ENCODE measurements at regions not wholly inside any gene's neighbourhood (a gene's known extent, or its start where the extent isn't known, plus 50 kb on each side); places are given as distances from the start of the nearest gene placed in this dataset.

DNA sequence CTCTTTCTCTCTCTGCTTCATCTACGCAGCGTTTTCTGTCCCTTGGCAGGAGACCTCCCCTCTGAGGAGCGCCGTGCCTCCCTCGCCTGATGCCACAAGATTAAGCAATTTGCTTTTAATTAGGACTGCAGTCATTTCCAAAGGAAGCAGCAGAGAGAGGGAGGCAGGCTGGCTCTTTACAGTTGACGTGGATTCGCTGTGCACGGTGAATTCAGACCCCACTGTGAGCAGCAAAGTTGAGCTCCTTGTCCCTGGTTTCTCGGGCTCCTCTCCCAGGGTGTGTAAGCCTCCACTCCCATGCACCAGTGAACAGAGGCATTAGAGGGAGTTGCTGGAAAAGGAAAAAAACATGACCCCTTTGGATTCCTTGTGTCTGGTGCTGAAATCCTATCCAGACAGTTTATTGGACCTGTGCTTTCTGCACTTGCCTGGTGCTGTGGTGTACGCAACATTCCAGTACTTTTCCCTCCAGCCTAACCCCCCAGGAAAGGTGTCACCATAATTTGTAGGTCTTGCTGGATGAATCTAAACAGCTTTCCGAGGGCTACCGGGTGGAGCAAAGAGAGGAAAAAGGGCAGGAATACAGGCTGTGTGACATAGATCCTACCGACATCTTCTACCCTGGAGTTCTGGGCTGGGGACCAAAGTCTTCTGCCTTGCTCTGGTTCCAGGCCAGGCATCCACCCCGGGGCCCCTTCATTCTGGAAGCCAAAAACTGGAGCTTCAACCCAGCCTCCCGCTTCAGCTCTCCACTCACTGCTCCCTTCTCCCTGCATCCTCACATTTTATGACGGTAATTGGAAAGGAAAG lies 171.0 kb downstream of the MAF start:
- TF ChIP-seq EZH2phosphoT487 (IDR thresholded peaks at IDR 0.05; ENCODE audit: low read length), result no peak
- no peak for TF ChIP-seq EZH2 (optimal IDR thresholded peaks at IDR 0.05; ENCODE audit: low read depth, low read length)
- TF ChIP-seq, protein P1, sequence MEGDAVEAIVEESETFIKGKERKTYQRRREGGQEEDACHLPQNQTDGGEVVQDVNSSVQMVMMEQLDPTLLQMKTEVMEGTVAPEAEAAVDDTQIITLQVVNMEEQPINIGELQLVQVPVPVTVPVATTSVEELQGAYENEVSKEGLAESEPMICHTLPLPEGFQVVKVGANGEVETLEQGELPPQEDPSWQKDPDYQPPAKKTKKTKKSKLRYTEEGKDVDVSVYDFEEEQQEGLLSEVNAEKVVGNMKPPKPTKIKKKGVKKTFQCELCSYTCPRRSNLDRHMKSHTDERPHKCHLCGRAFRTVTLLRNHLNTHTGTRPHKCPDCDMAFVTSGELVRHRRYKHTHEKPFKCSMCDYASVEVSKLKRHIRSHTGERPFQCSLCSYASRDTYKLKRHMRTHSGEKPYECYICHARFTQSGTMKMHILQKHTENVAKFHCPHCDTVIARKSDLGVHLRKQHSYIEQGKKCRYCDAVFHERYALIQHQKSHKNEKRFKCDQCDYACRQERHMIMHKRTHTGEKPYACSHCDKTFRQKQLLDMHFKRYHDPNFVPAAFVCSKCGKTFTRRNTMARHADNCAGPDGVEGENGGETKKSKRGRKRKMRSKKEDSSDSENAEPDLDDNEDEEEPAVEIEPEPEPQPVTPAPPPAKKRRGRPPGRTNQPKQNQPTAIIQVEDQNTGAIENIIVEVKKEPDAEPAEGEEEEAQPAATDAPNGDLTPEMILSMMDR (IDR thresholded peaks at IDR 0.05; ENCODE audit: low read length), result no peak
- Histone ChIP-seq H3K79me2 (ENCODE audit: low read length) (no peaks in the 10 kb centered on the region), H3K9me2 (replicated peaks; ENCODE audit: insufficient read depth, low read length) (no peaks in the 10 kb centered on the region), H3K27me3 (replicated peaks; ENCODE audit: insufficient read depth, low read length) (no peaks in the 10 kb centered on the region), H3K9ac (ENCODE audit: low read length) (no peak overlapping the region), H3K9me3 (replicated peaks; ENCODE audit: insufficient read depth, low read length) (no peaks in the 10 kb centered on the region), H3K4me1 (ENCODE audit: low read length) (no peaks in the 10 kb centered on the region), H3K36me3 (replicated peaks; ENCODE audit: insufficient read depth, low read length) (no peaks in the 10 kb centered on the region), H4K20me1 (ENCODE audit: insufficient read depth, low read length) (no peaks in the 10 kb centered on the region), H3K4me3 (ENCODE audit: low read length) (no peak overlapping the region), H2AFZ (ENCODE audit: low read length) (no peak overlapping the region), H3K4me2 (ENCODE audit: low read depth, low read length) (no peak overlapping the region), H3K27ac (ENCODE audit: low read length) (no peak overlapping the region), H3F3A (ENCODE audit: insufficient read depth, low read length) (no peaks in the 10 kb centered on the region)
- DNase-seq, result no peak

DNA sequence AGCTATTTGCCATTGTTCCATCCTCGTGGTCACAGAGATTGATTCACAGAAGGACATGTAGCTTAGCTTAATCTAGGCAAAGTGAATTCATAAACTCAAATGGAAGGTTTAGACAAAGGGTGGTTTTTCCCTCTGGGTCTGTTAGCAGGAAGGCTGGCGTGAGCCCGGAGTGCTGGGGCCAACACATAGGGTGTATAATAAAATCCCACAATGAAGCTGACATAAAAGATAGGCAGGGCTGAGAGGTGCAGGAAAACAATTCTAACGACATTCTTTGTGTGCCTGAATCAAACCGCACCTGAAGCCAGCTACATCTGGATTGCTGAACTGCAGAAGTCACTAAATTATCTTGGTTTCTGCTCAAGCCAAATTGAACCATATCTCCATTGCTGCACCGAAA lies 173.9 kb downstream of the MAF start:
- H3K9me2 ChIP-seq (replicated peaks; ENCODE audit: insufficient read depth, low read length), result no peaks in the 10 kb centered on the region
- no peak overlapping the region for H3K4me2 ChIP-seq (ENCODE audit: low read depth, low read length)
- no peaks in the 10 kb centered on the region for H3K27me3 ChIP-seq (replicated peaks; ENCODE audit: insufficient read depth, low read length)
- no peaks in the 10 kb centered on the region for H3F3A ChIP-seq (ENCODE audit: insufficient read depth, low read length)
- TF ChIP-seq EZH2phosphoT487 (IDR thresholded peaks at IDR 0.05; ENCODE audit: low read length) (no peak), EZH2 (optimal IDR thresholded peaks at IDR 0.05; ENCODE audit: low read depth, low read length) (no peak)
- TF ChIP-seq, protein P1 (IDR thresholded peaks at IDR 0.05; ENCODE audit: low read length), result no peak
- H2AFZ ChIP-seq (ENCODE audit: low read length), result no peak overlapping the region
- no peak overlapping the region for H3K27ac ChIP-seq (ENCODE audit: low read length)
- no peaks in the 10 kb centered on the region for H3K4me1 ChIP-seq (ENCODE audit: low read length)
- H3K36me3 ChIP-seq (replicated peaks; ENCODE audit: insufficient read depth, low read length), result no peaks in the 10 kb centered on the region
- no peaks in the 10 kb centered on the region for H3K79me2 ChIP-seq (ENCODE audit: low read length)
- H3K4me3 ChIP-seq (ENCODE audit: low read length), result no peak overlapping the region
- no peaks in the 10 kb centered on the region for H3K9me3 ChIP-seq (replicated peaks; ENCODE audit: insufficient read depth, low read length)
- DNase-seq, result no peak
- no peaks in the 10 kb centered on the region for H4K20me1 ChIP-seq (ENCODE audit: insufficient read depth, low read length)
- H3K9ac ChIP-seq (ENCODE audit: low read length), result no peak overlapping the region

DNA sequence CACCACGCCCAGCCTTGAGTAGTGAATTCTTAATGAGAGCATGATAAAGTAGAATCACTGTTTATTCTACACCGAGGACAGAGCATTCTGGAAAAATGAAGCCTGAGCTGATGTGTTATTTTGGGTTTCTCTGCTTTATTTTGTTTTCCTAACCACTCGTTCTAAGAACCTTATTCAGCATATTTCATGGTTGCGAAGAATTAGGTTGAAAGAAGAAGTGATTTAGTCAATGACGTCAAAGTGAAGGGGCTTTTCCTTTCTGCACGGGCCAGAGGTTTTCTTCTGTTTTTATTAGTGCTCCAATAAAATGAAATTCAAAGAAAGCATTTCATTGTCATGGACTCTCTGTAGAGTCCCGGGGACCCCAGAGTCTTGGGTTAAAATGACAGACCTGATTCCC lies 178.5 kb downstream of the MAF start:
- Histone ChIP-seq H4K20me1 (ENCODE audit: insufficient read depth, low read length) (no peaks in the 10 kb centered on the region), H3K9me2 (replicated peaks; ENCODE audit: insufficient read depth, low read length) (no peaks in the 10 kb centered on the region), H3F3A (ENCODE audit: insufficient read depth, low read length) (no peaks in the 10 kb centered on the region), H3K4me3 (ENCODE audit: low read length) (no peak overlapping the region), H3K27ac (ENCODE audit: low read length) (no peak overlapping the region), H3K79me2 (ENCODE audit: low read length) (no peaks in the 10 kb centered on the region), H3K4me1 (ENCODE audit: low read length) (no peaks in the 10 kb centered on the region), H3K36me3 (replicated peaks; ENCODE audit: insufficient read depth, low read length) (no peaks in the 10 kb centered on the region), H3K4me2 (ENCODE audit: low read depth, low read length) (no peak overlapping the region), H3K9ac (ENCODE audit: low read length) (no peak overlapping the region), H2AFZ (ENCODE audit: low read length) (no peak overlapping the region), H3K9me3 (replicated peaks; ENCODE audit: insufficient read depth, low read length) (no peaks in the 10 kb centered on the region), H3K27me3 (replicated peaks; ENCODE audit: insufficient read depth, low read length) (no peaks in the 10 kb centered on the region)
- TF ChIP-seq EZH2 (optimal IDR thresholded peaks at IDR 0.05; ENCODE audit: low read depth, low read length), result no peak
- TF ChIP-seq, protein P1 (IDR thresholded peaks at IDR 0.05; ENCODE audit: low read length), result no peak
- no peak for TF ChIP-seq EZH2phosphoT487 (IDR thresholded peaks at IDR 0.05; ENCODE audit: low read length)
- DNase-seq, result no peak

All from MM.1S (cell line).